Mesothelial cell of epicardium (in vitro differentiated cells): ENCODE measurements at regions not wholly inside any gene's neighbourhood (a gene's known extent, or its start where the extent isn't known, plus 50 kb on each side); places are given as distances from the start of the nearest gene placed in this dataset. TPM values are rescaled to one million over a fixed set of nuclear protein-coding genes. Genes with fewer than 3 reads are reported as not detected.

Source experiments
- DNase-seq, 2 experiments: peaks; one replicate each; pipeline ENCODE4 v3.0.0; 2021; ENCODE audit warnings: low spot score in 2 of 2; ENCODE audit not compliant: unreplicated experiment in 2 of 2
- H3K27ac Mint-ChIP-seq: 2 replicates; pipeline ENCODE4 v1.8.0; 2021; ENCODE audit warnings: mixed read lengths
- H3K27me3 Mint-ChIP-seq: 2 replicates; pipeline ENCODE4 v1.8.0; 2021; ENCODE audit warnings: low read depth, mixed read lengths
- H3K36me3 Mint-ChIP-seq: 2 replicates; pipeline ENCODE4 v1.8.0; 2021; ENCODE audit warnings: mixed read lengths
- H3K4me1 Mint-ChIP-seq: 2 replicates; pipeline ENCODE4 v1.8.0; 2021; ENCODE audit warnings: mixed read lengths
- H3K4me3 Mint-ChIP-seq: 2 replicates; pipeline ENCODE4 v1.8.0; 2021; ENCODE audit warnings: mild to moderate bottlenecking, moderate library complexity, mixed read lengths
- H3K9me3 Mint-ChIP-seq: 2 replicates; pipeline ENCODE4 v1.8.0; 2021; ENCODE audit warnings: mixed read lengths
- microRNA-seq: library from miRNA; unstranded; fragments of <30 nt; microRNA quantifications from one replicate; pipeline ENCODE4 v1.2.0, GENCODE V29; 2021; ENCODE audit warnings: inconsistent platforms, mixed read lengths
- TF ChIP-seq, protein P1 (sequence below): fragments of 200-600 bp; sonication (generic); IDR thresholded peaks from one replicate; pipeline ENCODE4 v1.5.0; 2021; ENCODE audit warnings: antibody characterized with exemption; ENCODE audit not compliant: unreplicated experiment

DNA sequence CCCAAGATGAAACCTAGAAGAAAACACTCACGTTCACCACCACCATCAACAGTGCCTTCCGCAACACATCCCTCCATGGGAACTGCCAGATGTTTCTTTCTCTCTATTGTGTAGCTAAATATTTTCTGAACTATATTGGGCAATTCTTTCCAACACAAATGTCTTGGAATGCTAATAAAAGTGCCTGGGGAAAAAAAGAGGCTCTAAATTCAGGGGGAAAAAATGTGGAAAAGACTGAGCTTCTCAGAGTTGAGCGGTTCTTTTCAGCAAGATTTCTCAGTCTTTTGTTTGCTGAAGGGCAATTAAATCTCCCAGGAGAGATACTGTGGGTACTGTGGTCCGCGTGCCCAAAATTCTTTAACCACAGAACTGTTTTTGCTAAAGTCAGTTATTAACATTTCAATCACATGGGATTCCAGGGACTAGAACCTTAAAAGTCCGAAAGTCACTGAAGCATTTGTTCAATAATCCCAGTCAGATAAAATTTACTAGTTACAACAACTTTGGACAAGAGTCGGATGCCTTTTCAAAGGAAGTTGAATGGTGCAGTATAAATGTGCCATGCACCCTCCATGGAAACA is 51.9 kb upstream of the DHRSX start:
- Mint-ChIP-seq H3K27ac (peak overlapping the region; percentile 74), H3K36me3 (no peaks in the 10 kb centered on the region), H3K4me1 (peaks cover 29% of the 10 kb centered on the region), H3K9me3 (peaks cover 15% of the 10 kb centered on the region), H3K4me3 (no peak overlapping the region), H3K27me3 (no peaks in the 10 kb centered on the region)
- no peak for DNase-seq
- TF ChIP-seq, protein P1, sequence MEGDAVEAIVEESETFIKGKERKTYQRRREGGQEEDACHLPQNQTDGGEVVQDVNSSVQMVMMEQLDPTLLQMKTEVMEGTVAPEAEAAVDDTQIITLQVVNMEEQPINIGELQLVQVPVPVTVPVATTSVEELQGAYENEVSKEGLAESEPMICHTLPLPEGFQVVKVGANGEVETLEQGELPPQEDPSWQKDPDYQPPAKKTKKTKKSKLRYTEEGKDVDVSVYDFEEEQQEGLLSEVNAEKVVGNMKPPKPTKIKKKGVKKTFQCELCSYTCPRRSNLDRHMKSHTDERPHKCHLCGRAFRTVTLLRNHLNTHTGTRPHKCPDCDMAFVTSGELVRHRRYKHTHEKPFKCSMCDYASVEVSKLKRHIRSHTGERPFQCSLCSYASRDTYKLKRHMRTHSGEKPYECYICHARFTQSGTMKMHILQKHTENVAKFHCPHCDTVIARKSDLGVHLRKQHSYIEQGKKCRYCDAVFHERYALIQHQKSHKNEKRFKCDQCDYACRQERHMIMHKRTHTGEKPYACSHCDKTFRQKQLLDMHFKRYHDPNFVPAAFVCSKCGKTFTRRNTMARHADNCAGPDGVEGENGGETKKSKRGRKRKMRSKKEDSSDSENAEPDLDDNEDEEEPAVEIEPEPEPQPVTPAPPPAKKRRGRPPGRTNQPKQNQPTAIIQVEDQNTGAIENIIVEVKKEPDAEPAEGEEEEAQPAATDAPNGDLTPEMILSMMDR, result no peak

DNA sequence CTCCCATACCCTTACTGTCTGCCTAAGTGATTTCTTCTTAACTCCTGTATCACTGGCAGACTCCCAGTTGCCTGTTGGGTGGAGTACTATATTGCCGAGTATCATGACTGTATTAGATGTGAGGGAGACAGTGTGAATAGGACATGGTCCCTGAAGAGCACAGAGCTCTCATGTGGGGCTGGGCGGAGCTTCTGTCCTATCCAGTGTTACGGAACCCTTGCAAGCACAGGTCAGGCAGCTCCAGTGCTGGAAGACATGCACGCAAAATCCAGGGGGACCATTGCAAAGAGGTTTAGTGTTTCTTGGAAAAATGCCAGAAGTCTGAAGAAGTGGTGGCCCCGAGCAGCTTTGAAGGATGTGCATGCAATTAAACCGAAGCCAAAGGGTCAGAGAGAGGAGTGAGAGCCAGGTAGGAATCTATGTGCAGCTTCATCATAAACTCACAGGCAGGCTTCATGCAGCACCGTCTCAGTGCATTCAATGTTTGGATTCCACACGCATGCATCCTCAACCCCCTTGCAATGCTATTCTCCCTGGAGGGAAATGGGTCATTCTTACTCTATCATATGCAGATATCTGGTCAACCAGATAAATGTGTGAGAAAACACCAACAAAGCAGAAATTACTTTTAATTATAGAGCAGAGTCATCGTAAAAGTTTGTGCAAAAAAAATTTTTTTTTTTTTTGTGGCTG is 49.7 kb upstream of the DHRSX start:
- peak overlapping the region; percentile 22 for H3K4me3 Mint-ChIP-seq
- no peaks in the 10 kb centered on the region for H3K27me3 Mint-ChIP-seq
- peaks cover 26% of the 10 kb centered on the region for H3K9me3 Mint-ChIP-seq
- TF ChIP-seq, protein P1, result no peak
- DNase-seq, result no peak
- H3K27ac Mint-ChIP-seq, result peak overlapping the region; percentile 54
- H3K36me3 Mint-ChIP-seq, result peaks cover 2% of the 10 kb centered on the region
- H3K4me1 Mint-ChIP-seq, result peaks cover 29% of the 10 kb centered on the region

Small RNAs in the stretch of these regions (microRNA-seq; reads per million reads assigned to microRNA genes)
- gene MIR6089, result not detected
